GM23338 (cell line): ENCODE measurements at regions not wholly inside any gene's neighbourhood (a gene's known extent, or its start where the extent isn't known, plus 50 kb on each side); places are given as distances from the start of the nearest gene placed in this dataset.

ENCODE experiments used
- ATAC-seq: fragments of 200-7000 bp; cut with Tn5 transposase; 3 replicates; pipeline ENCODE4 v1.9.1; 2020
- DNase-seq: peaks from one replicate; pipeline ENCODE4 v3.0.0-alpha.2; 2015; ENCODE audit warnings: low spot score
- H2AFZ ChIP-seq: fragments of 200-600 bp; sonication (generic); 2 replicates; pipeline ENCODE4 v1.8.0; 2016; ENCODE audit warnings: antibody characterized with exemption, mild to moderate bottlenecking, moderate library complexity
- H3F3A ChIP-seq: fragments of 200-600 bp; sonication (generic); replicated peaks from 2 replicates; pipeline ENCODE4 v1.8.0; 2017; ENCODE audit warnings: antibody characterized with exemption, mixed run types, low read depth
- H3K27ac ChIP-seq: fragments of 200-600 bp; sonication (generic); 2 replicates; pipeline ENCODE4 v1.6.1; 2016; ENCODE audit warnings: low read depth
- H3K27me3 ChIP-seq: fragments of 200-600 bp; sonication (generic); 2 replicates; pipeline ENCODE4 v1.8.0; 2016; ENCODE audit warnings: mild to moderate bottlenecking, mixed run types, moderate library complexity; ENCODE audit not compliant: insufficient read depth
- H3K36me3 ChIP-seq: fragments of 200-600 bp; sonication (generic); 2 replicates; pipeline ENCODE4 v1.8.0; 2016; ENCODE audit warnings: mild to moderate bottlenecking; ENCODE audit not compliant: insufficient read depth
- H3K4me1 ChIP-seq: fragments of 200-600 bp; sonication (generic); 2 replicates; pipeline ENCODE4 v1.8.0; 2016; ENCODE audit warnings: mild to moderate bottlenecking, moderate library complexity; ENCODE audit not compliant: insufficient read depth
- H3K4me2 ChIP-seq: fragments of 200-600 bp; sonication (generic); 2 replicates; pipeline ENCODE4 v1.7.1; 2017; ENCODE audit warnings: mixed run types
- H3K4me3 ChIP-seq: fragments of 200-600 bp; sonication (generic); 2 replicates; pipeline ENCODE4 v1.6.1; 2016; ENCODE audit warnings: mixed run types
- H3K79me2 ChIP-seq: fragments of 200-600 bp; sonication (generic); replicated peaks from 2 replicates; pipeline ENCODE4 v1.8.0; 2017; ENCODE audit warnings: mild to moderate bottlenecking; ENCODE audit not compliant: insufficient read depth
- H3K9me2 ChIP-seq: fragments of 200-600 bp; sonication (generic); 2 replicates; pipeline ENCODE4 v1.8.0; 2017; ENCODE audit not compliant: insufficient read depth
- H4K20me1 ChIP-seq: fragments of 200-600 bp; sonication (generic); replicated peaks from 2 replicates; pipeline ENCODE4 v1.8.0; 2017; ENCODE audit warnings: mild to moderate bottlenecking; ENCODE audit not compliant: insufficient read depth
- H3K27ac Mint-ChIP-seq: 2 replicates; pipeline ENCODE4 v1.8.0; 2020; ENCODE audit warnings: inconsistent platforms, mild to moderate bottlenecking, moderate library complexity, mixed read lengths
- H3K27me3 Mint-ChIP-seq: 3 replicates; pipeline ENCODE4 v1.8.0; 2022; ENCODE audit warnings: low read depth, mild to moderate bottlenecking, moderate library complexity, mixed read lengths, inconsistent platforms; ENCODE audit not compliant: insufficient read depth, poor library complexity
- H3K36me3 Mint-ChIP-seq: 3 replicates; pipeline ENCODE4 v1.8.0; 2021; ENCODE audit warnings: low read depth, mild to moderate bottlenecking, inconsistent platforms, moderate library complexity, mixed read lengths
- H3K4me1 Mint-ChIP-seq: 3 replicates; pipeline ENCODE4 v1.8.0; 2020; ENCODE audit warnings: mild to moderate bottlenecking, inconsistent platforms, mixed read lengths
- H3K4me3 Mint-ChIP-seq: 3 replicates; pipeline ENCODE4 v1.8.0; 2021; ENCODE audit warnings: moderate library complexity, mild to moderate bottlenecking, inconsistent platforms, mixed read lengths
- H3K9me3 Mint-ChIP-seq: 3 replicates; pipeline ENCODE4 v1.8.0; 2020; ENCODE audit warnings: moderate library complexity, mild to moderate bottlenecking, inconsistent platforms, mixed read lengths
- CREB1 ChIP-seq: fragments of 250-450 bp; sonication (Bioruptor Pico); IDR thresholded peaks from 2 replicates; pipeline ENCODE4 v1.5.0; 2020; ENCODE audit warnings: low read depth, mild to moderate bottlenecking, moderate library complexity
- CTCF ChIP-seq, 2 experiments: fragments of 200-600 bp in 1 of 2; sonication (generic) in 1 of 2; conservative IDR thresholded peaks; 2 replicates each; pipeline versions ENCODE4 v1.5.1 to v1.6.1; 2016 to 2017; ENCODE audit warnings: antibody characterized with exemption in 2 of 2, low read depth in 2 of 2, mild to moderate bottlenecking in 2 of 2, moderate library complexity in 1 of 2
- ETS1 ChIP-seq: IDR thresholded peaks from 2 replicates; pipeline ENCODE4 v1.6.1; 2016; ENCODE audit warnings: antibody characterized with exemption
- EZH2 ChIP-seq: fragments of 200-600 bp; sonication (generic); IDR thresholded peaks from one replicate; pipeline ENCODE4 v1.8.0; 2017; ENCODE audit warnings: antibody characterized with exemption, mild to moderate bottlenecking, low read depth; ENCODE audit not compliant: unreplicated experiment
- EZH2phosphoT487 ChIP-seq: fragments of 200-600 bp; sonication (generic); IDR thresholded peaks from one replicate; pipeline ENCODE4 v1.8.1; 2018; ENCODE audit warnings: antibody characterized with exemption; ENCODE audit not compliant: unreplicated experiment
- JUNB ChIP-seq: IDR thresholded peaks from one replicate; pipeline ENCODE4 v1.6.1; 2016; ENCODE audit warnings: antibody characterized with exemption; ENCODE audit not compliant: unreplicated experiment
- NANOG ChIP-seq: IDR thresholded peaks from 2 replicates; pipeline ENCODE4 v1.6.1; 2016; ENCODE audit warnings: antibody characterized with exemption, borderline replicate concordance
- POLR2AphosphoS5 ChIP-seq: IDR thresholded peaks from 2 replicates; pipeline ENCODE4 v1.6.1; 2016; ENCODE audit warnings: antibody characterized with exemption, low read depth
- REST ChIP-seq: IDR thresholded peaks from one replicate; pipeline ENCODE4 v1.6.1; 2018; ENCODE audit warnings: antibody characterized with exemption; ENCODE audit not compliant: unreplicated experiment
- STAT1 ChIP-seq: IDR thresholded peaks from one replicate; pipeline ENCODE4 v1.6.1; 2016; ENCODE audit warnings: antibody characterized with exemption; ENCODE audit not compliant: unreplicated experiment
- ZNF114 ChIP-seq: fragments of 250-450 bp; sonication (Bioruptor Pico); IDR thresholded peaks from 2 replicates; pipeline ENCODE4 v1.5.0; 2020; ENCODE audit warnings: mild to moderate bottlenecking, moderate library complexity
- ZNF331 ChIP-seq: fragments of 250-450 bp; sonication (Bioruptor Pico); IDR thresholded peaks from 2 replicates; pipeline ENCODE4 v1.5.0; 2020; ENCODE audit warnings: low read depth, mild to moderate bottlenecking, moderate library complexity

GRCh38 chr16:65876624-65877023 lies 489.9 kb upstream of the CDH5 start (continued):
- TF ChIP-seq CREB1 (CRISPR knock-in tag) (no peak), ETS1 (no peak), EZH2 (no peak), ZNF331 (CRISPR knock-in tag) (no peak), REST (no peak)

GRCh38 chr16:65876056-65876408 lies 490.5 kb upstream of the CDH5 start:
- Histone ChIP-seq H3K4me2 (no peak overlapping the region), H4K20me1 (no peaks in the 10 kb centered on the region), H3K27me3 (no peaks in the 10 kb centered on the region), H3K4me1 (no peaks in the 10 kb centered on the region), H3K27ac (no peak overlapping the region), H3K79me2 (no peaks in the 10 kb centered on the region), H3K36me3 (no peaks in the 10 kb centered on the region), H3K4me3 (no peak overlapping the region), H2AFZ (no peak overlapping the region), H3F3A (no peaks in the 10 kb centered on the region), H3K9me2 (no peaks in the 10 kb centered on the region)
- Mint-ChIP-seq H3K4me1 (no peaks in the 10 kb centered on the region; the same call in 2 of the 3 replicates), H3K36me3 (no peaks in the 10 kb centered on the region), H3K9me3 (no peaks in the 10 kb centered on the region; the same call in 2 of the 3 replicates), H3K4me3 (no peak overlapping the region), H3K27me3 (peaks cover 5% of the 10 kb centered on the region), H3K27ac (no peak overlapping the region)
- ATAC-seq (no peak), DNase-seq (no peak)
- TF ChIP-seq CREB1 (CRISPR knock-in tag) (no peak), ZNF331 (CRISPR knock-in tag) (no peak), REST (no peak), NANOG (no peak), EZH2phosphoT487 (no peak), ZNF114 (CRISPR knock-in tag) (no peak), ETS1 (no peak), POLR2AphosphoS5 (no peak), STAT1 (no peak), JUNB (no peak), CTCF (conservative IDR thresholded peaks at IDR 0.05; ENCODE audit: low read depth in 2 of 2) (no peak)
